Cerebellar cortex (tissue), 1 donor: ENCODE measurements at regions not wholly inside any gene's neighbourhood (a gene's known extent, or its start where the extent isn't known, plus 50 kb on each side); places are given as distances from the start of the nearest gene placed in this dataset.

Experiments
- DNase-seq: peaks from one replicate; pipeline ENCODE4 v3.0.0-alpha.2; 2015; ENCODE audit warnings: low spot score

DNA sequence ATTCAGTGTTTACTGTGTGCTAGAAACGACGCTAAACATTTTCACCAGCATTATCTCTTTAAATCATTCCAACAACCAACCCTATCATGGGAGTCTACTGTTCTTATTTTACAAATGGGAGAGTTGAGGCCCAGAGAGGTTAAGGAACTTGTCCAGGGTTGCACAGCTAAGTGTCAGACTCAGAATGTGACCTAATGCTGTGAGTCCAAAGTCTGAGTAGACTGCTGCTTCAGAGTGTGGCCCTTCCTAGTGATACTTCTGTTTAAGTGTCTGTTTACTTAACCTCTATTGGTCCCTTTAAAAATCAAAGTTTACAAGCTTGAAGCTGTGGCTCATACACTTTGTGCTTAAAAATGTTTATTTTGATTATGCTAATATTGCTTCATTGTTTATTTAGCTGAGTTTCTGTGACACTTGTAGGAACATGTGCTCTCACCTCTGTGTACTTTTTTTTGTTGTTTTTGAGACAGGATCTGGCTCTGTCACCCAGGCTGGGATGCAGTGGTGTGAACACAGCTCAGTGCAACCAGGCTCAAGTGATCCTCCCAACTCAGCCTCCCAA lies 84.4 kb upstream of the SYPL1 start:
- no peak for DNase-seq

- DNase-seq = no peak
These were observed 81.5 kb upstream of the SYPL1 start for GRCh38 chr7:106193661-106194060.

DNA sequence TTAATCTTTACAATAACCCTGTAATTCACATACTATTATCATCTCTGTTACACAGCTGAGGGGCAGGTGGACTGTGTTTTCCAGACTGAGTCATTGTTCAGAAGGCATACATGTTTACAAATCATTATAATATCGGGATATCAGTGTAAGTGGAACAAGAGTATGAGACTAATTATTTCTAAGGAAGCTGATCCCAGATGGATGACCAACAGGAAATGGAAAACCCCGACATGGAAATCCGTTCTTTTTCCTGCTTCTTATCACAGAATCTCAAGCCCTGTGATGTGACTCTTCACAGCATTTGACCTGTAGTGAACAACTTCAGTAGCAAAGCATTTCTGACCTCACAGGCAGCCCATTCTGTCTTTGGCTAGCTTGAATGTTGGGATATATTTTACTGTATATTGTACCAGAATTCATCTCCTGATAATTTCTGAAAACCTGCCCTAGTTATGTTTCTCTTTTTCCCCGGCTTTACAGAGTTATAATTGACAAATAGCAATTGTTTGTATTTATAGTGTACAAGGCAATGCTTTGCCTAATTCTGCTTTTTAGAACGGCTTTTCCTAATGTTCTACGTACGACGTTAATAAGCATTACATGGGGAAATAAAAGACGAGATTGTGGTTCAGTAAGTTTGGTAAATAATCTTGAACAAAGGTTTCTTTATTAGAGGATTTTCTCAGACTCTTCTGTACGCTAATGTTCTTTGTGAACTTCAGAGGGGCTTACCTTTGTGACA lies 78.6 kb upstream of the SYPL1 start:
- DNase-seq = no peak

- DNase-seq = no peak
These were observed 75.7 kb upstream of the SYPL1 start for GRCh38 chr7:106187613-106188350.

GRCh38 chr7:106185719-106186118 lies 73.6 kb upstream of the SYPL1 start:
- no peak for DNase-seq

GRCh38 chr7:106183952-106184351 lies 71.8 kb upstream of the SYPL1 start:
- DNase-seq = no peak

DNA sequence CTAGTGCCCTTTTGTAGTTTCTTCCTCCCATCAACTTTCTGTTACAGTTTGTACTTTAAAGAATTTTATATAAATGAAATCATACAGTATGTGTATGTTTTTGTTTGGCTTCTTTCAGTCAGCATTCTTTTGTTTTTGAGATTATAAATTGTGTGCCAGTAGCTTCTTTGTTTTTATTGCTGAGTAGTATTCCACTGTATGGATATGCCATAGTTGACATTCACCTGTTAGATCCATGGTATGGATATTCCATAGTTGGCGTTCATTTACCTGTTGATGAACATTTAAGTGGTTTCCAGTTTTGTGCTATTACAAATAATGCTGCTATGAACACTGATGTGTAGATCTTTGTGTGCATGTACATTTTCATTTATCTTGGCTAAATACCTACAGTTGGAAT lies 70.8 kb upstream of the SYPL1 start:
- DNase-seq = no peak

DNA sequence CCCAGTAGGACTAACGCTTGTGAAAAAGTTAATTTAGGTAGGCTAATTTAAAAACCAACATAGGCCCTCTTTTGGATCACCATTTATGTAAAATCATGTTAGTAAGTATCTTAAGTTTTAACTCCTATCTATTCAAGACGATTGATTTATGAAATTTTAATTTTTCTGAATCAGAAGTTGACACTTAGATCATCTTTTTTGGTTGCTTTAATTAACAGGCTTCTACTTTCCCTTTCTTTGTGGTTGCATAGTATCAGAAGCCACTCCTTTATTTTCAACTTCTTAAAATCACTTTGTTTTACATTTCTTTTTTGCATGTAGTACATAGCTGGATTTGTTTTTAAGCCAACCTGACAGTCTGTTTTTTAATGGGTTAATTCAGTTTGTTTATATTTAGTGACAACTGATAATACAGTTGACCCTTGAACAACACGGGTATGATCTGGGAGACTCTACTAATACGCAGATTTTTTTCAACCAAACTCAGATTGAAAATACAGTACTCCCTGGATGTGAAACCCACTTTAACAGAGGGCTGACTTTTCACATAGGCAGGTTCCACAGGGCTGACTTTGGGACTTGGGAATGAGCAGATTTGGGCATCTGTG lies 69.7 kb upstream of the SYPL1 start:
- DNase-seq = no peak

DNA sequence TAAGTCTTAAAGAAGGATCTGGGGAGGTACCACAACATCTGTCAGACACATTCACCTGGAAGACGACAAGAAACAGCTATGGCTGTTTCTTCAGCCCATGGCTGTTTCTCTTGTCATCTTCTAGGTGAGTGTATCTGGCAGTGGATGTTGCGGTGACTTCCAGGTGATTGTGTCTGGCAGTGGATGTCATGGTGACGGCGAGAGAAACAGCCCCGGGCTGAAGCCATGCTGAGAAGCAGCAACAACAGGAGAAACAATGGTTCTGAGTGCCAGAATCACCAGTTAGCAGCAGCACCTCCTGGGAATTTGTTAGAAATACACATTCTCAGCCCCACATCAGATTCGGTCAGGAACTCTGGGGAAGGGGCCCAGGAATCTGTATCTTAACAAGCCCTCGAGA lies 68.6 kb upstream of the SYPL1 start:
- no peak for DNase-seq

- no peak for DNase-seq
These were observed 67.1 kb upstream of the SYPL1 start for GRCh38 chr7:106179256-106179655.

DNA sequence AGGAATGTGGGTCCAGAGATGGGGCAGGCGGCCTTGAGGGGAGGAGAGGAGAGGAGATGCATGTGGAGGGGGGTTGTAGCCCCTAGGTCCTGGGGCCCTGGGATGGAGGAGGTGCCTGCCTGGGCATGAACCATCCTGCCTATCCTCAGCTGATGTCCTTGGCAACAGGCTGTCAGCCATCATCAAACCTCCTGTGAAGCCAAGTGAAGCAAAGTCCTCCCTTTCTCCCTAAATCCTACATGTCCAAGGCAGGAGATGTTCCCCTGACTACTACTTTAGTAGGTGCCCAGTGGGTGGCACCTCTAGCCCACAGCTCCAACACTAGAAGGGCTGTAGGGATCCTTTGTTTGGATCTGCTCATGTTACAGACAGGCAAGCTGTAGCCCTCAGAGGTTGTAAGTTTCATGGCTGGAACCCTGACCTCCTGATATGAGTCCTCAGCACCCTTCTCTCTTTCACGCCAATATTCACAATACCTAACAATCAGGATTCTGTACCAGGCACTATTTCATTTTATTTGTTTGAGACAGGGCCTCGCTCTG lies 66.6 kb upstream of the SYPL1 start:
- peak; percentile 19 for DNase-seq

DNA sequence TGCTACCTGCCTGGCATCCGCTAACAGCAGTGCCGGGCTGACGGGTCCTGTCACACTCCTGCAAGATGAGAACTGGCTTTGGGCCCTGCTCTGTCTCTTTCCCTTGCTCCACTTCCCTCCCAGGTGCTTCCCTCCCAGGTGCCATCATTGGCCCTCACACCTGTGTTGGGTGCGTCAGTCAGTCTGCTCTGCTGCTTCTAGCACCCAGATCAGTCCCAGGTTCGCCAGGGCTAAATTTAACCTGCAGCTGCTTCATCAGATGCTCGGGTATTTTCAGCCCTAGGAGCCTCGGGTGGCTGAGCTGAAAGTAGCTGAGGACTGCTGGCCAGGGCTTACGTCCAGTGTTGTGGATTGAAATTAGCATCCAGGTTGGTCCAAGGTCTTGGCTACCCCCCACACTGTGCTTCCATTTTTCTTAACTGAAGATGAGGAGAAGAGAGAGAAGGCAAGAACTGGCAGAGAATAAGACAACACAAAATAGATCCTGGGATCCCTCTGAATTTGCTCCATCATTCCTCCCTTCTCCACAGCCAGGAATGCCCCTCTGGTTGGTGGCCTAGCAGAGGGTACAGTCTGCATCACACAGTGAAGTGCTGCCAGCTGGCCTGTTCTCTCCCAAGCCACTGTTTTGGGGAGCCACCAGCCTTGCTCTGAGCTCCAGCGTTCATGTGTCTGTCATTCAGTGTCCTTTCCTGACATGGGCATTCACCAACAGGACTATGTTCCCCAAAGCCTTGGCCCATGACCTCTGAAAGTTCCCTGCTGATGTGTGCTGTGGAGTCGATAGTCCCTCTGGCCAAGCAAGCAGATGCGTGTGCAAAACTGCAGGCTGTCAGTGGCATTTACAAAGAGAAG lies 65.9 kb upstream of the SYPL1 start:
- peak; percentile 81 for DNase-seq

- no peak for DNase-seq
These were observed 65.2 kb upstream of the SYPL1 start for GRCh38 chr7:106177300-106177690.

GRCh38 chr7:106176414-106177299 lies 64.5 kb upstream of the SYPL1 start:
- DNase-seq = peak; percentile 86

GRCh38 chr7:106175507-106175906 lies 63.4 kb upstream of the SYPL1 start:
- DNase-seq = no peak

GRCh38 chr7:106170651-106171050 lies 58.5 kb upstream of the SYPL1 start:
- DNase-seq = no peak

DNA sequence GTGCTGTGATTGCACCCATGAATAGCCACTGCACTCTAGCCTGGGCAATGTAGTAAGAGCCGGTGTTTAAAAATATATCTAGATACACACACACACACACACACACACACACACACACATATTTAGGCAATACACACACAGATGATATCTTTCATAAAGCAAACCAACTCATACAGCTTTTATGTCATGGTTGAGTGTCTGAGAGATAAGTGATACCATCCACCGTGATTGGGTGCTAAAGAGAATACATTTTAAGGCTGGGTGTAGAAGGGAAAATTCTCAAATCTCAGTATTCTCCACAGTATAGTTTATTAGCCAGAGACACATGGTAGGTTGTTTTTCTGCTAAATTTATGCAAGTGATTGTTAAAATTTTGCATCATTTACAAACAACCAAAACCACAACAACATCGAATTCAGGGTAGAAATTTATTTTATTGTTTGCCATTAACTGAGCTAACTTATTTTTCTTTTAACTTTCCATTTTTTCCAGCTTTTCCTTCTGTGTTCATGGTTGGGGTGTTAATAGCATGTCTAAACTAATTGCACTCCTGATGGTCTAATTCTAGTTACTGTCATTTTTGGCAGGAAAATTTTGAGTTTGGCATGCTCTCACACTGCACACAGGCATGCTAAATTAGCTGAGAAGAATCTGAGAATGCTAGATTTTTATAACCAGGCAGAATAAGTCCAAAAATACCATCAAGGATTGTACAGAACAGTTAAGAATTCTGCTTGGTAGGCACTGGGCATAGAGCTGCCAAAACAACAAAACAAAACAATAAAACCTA lies 57.9 kb upstream of the SYPL1 start:
- DNase-seq = peak; percentile 84

DNA sequence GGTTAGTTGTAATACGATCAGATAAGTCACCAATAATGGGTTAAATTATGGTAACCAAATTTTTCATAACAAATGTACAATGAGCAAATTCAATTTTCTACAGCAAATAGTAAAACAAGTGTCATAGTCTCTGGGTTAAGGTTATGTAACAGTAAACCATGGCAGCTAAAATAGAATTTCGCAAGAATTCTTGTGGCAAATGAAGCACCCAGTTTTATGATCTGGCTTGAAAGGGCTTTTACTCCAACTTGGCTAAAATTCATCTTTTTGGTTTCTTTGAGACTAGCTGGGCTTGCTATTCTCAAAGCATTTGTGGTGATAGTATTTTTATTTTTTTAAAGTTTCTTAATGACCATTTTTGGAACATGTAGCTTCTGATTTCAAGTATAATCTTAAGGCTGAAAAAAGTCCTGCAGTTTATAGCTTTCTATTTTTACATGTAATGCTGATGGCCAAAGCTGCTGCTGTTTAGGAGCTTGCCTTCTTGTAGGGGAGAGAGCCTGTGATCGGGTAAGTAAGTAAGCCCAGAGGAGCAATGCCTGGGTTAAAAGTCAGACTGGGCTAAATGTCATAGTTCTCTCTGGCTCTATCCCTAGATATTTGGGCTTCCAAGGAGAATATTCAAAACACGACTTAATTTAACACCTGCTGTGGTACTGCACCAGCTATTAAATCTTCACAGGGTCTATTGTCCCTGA lies 55.5 kb upstream of the SYPL1 start:
- DNase-seq = no peak

GRCh38 chr7:106166651-106167342 lies 54.7 kb upstream of the SYPL1 start:
- DNase-seq = peak; percentile 79
